GM19023 (cell line): ENCODE measurements at regions not wholly inside any gene's neighbourhood (a gene's known extent, or its start where the extent isn't known, plus 50 kb on each side); places are given as distances from the start of the nearest gene placed in this dataset.
A peak's percentile ranks its signal among the peaks of the same experiment; 100 is the strongest.
"Not testable (repeated sequence)": the region's sequence is repeated elsewhere in the genome, so short reads cannot be mapped to it uniquely, and the experiment has no call there.

Source experiments
- ATAC-seq: cut with Tn5 transposase; IDR thresholded peaks from one replicate; pipeline ENCODE4 v1.9.1; 2021; ENCODE audit warnings: mild to moderate bottlenecking, moderate library complexity; ENCODE audit not compliant: unreplicated experiment

DNA sequence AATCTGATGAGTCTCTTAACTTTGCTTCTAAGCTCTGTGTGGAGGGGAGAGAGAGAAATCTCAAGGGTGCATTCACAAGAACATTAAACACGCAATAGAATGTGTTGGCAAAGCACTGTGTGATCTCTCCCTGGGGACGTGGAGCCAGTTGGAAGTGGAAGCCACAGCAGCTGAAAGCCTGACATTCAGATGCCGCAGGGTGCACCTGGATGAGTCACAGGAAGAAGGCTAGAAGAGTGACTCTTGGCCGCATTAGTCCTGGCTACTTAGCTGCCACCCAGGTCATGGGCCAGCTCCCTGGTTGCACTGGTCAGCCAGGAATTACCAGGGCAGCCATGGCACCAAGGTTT is 186.9 kb downstream of the ADRA2C start:
- ATAC-seq: not testable (repeated sequence)

DNA sequence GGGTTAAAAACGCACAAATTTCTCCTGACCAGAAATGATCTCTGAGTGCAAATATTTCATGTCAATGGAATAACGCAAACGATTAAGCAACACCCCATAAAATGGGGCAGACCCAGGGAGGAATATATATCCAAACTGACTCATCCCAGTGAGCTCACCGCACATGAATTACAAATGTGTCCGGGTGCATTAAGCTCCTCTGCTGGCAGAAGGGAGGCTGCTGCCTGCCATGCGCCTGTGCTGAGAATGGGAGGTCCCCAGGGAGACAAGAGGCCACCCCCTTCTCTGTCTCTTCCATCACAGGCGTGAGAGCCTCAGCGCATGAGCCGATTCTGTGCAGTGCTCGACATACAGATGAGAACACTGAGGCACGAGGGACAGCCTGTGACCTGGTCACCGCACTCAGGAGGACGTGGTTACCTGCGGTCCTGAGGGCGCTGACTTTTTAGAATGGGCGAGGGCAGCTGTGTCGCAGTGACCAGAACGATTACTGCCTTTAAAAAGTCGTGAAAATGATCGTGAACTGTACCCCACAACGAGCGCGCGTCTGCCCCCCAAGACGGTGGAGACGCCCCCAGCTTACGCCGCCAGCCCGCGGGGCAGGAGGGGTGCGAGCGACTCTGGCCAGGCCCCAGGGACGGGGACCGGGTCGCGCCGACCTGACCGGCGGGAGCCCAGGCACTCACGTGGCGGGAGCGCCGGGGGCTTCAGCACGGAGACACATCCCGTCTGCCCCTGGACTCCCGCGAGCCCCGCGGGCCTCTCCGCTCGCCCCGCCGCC is 188.5 kb downstream of the ADRA2C start:
- peak; percentile 1 for ATAC-seq

DNA sequence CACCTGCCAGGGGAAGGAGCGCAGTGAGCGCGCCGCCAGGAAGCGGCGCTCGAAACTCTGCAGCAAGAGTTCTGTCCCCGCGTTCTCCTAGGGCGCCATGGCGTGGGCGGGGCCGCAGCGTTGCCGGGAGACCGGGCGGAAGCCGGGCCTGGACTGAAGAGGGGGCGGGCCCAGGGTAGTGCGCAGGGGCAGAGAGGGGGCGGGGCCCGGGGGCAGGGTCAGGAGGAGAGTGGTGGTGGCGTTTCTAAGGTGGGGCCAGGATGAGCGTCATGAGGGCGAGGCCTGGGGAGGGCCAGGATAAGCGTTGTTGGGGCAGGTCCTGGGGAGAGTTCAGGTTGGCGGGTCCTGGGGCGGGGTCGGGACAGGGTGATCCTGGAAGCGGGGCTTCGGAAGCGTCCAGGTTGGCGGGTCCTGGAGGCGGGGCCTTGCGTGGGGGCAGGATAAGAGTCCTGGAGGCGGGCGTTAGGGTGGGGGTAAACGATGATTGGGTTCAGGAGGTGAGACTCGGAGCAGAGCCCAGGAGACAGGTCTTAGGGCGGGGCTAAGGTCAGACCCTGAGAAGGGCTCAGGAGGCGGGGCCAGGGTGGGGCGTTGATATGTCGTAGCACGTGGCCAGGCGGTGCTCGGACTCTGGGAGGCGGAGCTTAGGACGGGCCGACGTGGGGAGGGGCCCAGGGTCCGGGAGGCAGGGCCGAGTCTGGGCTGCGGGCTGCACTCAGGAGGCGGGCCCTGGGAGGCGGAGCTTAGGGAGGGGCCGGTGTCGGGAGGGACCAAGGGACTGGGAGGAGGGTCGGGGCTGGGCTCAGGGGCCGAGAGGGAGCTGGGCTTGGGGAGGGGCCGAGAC is 189.4 kb downstream of the ADRA2C start:
- ATAC-seq: peak; percentile 99

DNA sequence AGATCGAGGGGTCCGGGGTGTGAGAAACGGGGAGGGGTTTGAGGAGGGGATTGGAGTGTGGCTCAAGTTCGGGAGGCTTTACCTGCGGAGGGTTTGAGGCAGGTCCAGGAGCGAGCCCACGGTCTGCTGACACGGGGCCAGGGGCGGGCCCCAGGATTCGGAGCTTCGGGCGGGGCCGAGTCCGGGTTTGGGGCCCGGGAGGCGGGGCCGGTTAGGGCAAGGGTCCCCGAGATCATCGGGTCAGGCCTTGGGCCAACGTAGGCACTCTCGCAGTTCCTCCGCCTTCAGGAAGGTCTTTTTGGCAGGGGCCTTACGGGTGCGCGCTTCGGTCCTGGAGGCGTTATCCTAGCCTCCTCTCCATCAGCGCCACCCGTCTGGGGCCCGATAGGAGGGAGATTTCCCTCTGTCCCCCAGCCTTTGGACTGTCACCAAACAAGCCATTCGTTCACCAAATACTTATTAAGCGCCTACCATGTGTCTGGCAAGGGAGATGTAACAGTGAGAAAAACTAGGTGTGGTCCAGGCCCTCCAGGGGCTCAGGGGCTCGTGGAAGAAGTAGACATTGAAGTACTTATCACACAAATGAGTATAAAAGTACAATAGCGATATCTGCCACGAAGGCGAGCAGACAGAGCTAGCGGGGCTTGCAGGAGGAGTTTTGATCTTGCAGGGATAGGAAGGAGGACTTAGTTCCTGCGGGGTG is 190.1 kb downstream of the ADRA2C start:
- ATAC-seq: not testable (repeated sequence)

DNA sequence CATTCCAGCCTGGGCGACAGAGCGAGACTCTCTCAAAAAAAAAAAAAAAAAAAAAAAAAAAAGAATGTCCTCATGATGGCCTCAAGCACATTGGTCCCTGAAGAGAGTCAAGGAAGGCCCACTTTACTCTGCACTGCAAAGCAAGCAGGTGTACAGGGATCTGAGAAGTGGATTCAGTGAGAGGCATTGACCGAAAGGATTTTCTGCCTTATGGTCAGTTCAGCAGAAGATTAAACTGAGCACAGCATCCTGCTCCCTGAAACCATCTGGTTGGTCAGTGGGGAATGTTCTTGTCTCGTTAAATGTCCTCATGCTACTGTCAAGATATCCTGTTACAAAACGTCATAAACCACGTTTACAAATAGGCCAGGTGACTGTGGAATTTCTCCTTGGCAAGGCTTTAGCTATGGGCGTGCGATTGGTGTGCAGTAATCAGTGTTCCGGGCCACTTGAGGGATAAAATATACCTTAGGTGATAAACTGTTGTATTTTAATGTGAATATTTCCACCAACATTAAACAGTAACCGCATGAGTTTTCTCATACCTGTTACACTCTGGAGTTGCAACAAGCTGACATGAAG is 195.0 kb downstream of the ADRA2C start:
- not testable (repeated sequence) for ATAC-seq

DNA sequence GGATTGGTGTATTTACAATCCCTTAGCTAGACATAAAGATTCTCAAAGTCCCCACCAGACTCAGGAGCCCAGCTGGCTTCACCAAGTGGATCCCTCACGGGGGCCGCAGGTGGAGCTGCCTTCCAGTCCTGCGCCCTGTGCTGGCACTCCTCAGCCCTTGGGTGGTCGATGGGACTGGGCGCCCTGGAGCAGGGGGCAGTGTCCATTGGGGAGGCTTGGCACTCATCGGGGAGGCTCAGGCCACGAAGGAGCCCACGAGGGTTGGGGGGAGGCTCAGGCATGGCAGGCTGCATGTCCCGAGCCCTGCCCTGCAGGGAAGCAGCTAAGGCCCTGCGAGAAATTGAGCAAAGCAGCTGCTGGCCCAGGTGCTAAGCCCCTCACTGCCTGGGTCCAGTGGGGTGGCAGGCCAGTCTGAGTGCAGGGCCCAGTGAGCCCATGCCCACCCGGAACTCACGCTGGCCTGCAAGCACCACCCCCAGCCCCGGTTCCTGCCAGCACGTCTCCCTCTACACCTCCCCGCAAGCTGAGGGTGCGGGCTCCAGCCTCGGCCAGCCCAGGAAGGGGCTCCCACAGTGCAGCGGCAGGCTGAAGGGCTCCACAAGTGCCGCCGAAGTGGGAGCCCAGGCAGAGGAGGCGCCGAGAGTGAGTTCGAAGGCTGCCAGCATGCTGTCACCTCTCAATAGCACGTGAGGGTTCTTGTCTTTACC is 198.5 kb downstream of the ADRA2C start:
- ATAC-seq: not testable (repeated sequence)

DNA sequence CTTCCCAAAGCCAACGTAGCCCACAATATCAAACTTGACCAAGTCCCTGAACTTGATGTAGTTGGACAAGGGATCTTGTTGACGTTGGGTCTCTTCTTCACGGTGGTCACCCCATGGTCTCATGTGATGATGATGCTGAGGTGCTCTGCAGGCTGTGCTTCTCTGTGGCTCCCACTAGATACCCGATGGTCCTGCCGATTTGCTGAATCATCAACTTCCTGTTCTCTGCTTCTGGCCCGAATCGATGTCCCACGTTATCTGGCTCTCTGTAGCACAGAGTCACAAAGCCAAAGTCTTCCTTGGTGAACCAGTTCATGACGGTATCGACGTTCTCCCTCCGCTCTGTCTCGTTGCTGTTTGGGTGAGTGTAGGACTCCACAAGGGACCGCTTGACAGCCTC is 201.0 kb downstream of the ADRA2C start:
- not testable (repeated sequence) for ATAC-seq

DNA sequence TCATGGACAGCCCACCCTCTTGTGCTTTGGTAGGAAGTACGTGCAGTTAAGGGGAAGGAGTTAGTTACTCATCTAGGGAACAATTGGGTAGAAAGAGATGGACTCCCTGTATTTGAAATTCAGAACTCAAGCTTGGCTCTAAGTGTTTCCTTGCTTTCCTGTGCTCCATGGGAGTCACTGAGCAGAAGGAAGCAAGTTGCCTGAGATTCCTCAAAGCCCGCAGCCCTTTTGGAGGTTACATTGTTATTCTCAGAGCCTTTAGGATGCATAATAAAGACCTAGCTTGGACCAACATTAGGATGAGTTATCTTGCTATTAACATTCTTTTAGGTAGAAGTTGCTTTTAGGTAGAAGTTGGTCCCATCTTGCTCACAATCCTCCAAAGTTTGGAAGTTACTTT is 206.4 kb downstream of the ADRA2C start:
- ATAC-seq: not testable (repeated sequence)

DNA sequence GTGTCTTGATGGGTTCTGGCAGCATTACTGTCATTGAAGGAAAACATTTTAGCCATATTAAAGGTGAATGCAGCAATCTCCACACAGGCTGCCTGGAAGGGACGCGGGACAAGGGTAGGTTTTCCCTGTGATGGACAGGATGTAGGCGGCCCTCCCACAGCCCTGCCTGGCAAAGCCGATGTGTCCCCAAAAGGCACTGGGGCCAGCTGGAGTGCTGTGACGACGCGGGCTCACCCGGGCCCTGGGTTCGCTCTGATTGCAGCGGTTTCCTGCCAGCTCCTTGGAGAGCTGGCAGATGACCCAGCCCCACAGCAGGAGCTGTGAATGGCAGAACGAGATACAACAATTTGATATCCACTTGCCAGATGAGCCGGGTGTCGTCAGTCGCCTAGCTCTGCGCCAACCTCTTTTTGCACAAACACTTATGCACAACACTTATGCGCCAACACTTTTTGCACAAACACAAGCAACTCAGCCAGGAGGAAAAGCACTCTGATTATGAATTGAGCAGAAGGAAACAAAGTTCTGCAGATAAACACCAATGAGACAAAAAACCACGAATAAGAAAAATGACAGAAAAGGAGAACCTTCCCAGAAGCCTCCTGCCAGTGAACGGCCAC is 207.5 kb downstream of the ADRA2C start:
- ATAC-seq: not testable (repeated sequence)

DNA sequence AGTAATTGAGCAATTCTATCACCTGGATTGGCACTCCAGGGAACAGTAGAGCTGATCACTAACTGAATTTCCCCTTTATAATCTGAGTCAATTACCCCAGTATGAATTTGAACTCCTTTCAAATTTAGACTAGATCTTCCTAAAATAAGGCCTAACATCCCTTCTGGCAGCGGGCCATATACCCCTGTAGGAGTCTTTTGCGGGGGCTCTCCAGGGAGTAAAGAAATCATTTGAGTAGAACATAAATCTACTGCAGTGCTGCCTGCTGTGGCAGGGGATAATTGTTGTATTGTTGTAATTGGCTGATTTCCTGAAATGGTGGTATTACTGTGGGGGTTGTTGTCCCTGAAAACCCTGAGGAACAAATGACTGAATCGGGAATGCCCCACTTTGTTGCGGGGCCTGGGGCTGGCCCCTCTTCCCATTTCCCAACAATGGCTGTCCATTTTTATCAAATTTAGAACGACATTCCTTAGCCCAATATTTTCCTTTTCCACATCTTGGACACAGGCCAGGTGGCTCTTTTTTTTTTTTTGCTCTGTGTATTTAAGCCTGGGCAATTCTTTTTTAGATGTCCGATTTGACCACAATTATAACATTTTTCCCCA is 217.4 kb downstream of the ADRA2C start:
- not testable (repeated sequence) for ATAC-seq

DNA sequence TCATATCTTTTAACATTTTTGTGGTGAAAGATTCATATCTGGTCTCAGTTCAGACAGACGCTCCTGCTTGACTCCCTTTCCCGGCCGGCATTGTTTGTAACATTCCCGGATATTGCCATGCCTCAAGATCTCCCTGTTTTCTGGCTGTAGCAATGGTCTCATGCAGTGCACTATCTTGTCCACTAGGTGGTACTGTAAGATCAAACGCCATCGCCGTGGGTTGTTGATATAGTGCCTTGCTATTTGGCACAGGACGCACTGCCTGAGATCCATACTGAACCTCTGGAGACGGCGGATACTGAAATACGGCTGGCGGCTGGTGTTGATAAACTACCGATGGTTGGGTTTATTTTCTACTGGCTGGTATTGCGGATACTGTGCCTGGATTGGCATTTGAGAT is 218.6 kb downstream of the ADRA2C start:
- not testable (repeated sequence) for ATAC-seq

DNA sequence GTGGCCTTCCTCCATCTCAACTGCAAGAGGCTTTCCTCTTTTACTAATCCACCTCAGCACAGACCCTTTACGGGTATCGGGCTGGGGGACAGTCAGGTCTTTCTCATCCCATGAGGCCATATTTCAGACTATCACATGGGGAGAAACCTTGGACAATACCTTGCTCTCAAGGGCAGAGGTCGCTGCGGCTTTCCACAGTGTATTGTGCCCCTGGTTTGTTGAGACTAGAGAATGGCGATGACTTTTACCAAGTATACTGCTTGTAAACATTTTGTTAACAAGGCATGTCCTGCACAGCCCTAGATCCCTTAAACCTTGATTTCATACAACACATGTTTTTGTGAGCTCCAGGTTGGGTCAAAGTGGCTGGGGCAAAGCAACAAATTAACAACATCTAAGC is 220.2 kb downstream of the ADRA2C start:
- ATAC-seq: not testable (repeated sequence)

DNA sequence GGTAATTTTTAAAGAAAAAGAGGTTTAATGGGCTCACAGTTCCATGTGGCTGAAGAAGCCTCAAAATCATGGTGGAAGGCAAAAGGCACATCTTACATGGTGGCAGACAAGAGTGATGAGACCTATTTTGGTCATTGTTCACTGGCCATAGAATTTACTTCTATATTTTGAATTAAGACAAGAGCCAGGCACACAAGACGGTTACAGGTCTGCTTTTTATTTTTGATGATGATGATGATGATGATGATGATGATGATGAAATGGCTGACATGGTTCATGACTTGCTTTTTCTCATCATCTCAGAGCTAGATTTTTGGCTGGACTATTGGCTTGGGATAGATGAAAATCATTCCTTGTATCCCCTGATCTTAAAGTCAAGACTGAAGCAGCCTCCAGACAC is 229.3 kb downstream of the OTOP1 start:
- not testable (repeated sequence) for ATAC-seq

DNA sequence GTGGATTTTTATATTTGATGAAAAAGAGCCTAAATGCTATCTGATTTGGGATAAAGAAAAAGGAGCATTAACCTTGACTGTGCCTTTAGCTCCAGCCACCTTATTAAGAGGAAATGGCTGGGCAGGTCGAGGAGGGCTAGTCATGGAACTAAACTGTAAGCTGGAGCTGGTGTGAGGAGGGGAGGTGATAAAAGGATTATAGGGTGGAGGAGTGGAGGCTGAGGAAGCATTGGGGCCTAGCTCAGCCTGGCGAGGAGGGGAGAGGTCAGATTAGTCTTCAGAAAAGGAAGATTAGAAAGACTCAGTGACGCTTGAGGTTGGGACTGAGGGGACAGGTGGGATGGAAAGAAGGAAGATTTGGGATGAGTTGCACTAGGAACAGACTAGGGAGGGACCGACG is 222.7 kb downstream of the OTOP1 start:
- ATAC-seq: not testable (repeated sequence)

DNA sequence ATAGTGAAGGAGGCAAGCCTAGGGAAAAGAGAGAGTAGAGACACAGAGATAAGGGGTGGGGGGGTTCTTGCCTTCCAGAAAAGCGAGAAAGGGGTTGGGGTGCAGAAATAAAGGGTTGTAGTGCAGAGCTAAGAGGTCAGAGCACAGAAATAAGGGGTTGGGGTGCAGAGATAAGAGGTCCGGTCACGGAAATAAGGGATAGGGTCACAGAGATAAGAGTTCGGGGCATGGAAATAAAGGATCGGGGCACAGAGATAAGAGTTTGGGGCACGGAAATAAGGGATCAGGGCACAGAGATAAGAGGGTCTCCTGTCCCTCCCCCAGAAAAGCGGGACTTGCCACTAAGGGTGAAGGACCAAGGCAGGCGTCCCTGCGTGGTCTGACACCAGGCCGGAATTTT is 222.0 kb downstream of the OTOP1 start:
- ATAC-seq: not testable (repeated sequence)

DNA sequence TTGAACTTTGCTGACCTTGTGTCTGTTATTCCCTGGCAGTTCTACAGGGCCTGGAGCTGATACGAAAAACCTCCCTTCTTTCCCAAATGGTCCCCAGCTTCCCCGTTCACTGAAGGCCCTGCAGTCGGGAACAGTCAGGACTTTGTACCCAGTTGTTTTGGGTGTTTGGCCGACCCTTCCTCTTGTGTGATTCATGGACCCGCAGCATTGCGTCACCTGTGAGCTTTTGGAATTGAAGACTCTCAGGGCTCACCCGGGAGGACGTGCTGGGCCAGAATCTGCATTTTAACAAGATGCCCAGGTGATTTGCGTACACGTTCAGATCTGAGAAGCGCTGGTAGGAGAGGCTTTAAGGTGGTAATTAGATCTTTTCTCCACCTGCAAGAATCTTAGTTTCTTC is 220.4 kb downstream of the OTOP1 start:
- not testable (repeated sequence) for ATAC-seq

DNA sequence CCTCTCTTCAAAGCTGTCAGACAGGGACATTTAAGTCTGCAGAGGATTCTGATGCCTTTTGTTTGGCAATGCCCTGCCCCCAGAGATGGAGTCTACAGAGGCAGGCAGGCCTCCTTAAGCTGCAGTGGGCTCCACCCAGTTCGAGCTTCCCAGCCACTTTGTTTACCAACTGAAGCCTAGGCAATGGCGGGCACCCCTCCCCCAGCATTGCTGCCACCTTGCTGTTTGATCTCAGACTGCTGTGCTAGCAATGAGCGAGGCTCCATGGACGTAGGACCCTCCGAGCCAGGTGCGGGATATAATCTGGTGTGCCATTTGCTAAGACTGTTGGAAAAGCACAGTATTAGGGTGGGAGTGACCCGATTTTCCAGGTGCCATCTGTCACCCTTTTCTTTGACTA is 207.7 kb downstream of the OTOP1 start:
- not testable (repeated sequence) for ATAC-seq

DNA sequence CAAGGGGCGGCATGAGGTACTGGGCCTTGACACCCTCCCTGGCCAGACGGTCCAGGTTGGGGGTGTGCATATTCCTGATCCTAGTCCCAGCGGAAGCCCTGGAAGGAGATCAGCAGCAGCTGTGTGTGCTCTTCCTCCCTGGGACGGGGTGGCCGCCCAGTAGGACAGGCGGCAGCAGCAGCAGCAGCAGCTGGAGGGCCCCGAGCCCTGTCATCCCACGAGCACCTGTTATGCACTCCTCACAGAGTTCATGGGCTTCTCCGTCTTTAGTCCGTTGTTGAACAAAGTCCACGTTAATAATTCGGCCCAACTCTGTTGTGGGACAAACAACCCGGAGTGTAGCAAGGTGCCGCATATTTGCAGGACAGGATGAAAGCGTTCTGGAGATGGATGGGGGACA is 205.6 kb downstream of the OTOP1 start:
- ATAC-seq: not testable (repeated sequence)

DNA sequence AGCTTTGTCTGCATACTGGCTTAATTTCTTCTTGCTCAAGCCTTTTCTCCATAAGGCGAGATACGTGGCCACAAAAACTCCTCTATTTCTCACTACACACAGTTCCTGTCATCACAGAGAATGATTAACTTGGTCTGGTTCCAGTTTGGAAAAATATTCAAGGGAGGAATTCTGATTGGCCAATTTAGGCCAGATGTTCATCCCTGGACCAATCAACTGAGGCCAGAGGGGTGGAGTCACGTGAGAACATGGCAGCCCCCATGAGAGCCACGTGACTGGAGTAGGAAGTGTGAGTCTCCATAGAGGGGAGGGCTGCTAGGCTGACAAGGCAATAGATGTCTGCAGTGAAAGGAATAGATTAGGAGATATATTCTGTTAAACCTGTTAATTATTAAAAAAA is 200.0 kb downstream of the OTOP1 start:
- not testable (repeated sequence) for ATAC-seq

DNA sequence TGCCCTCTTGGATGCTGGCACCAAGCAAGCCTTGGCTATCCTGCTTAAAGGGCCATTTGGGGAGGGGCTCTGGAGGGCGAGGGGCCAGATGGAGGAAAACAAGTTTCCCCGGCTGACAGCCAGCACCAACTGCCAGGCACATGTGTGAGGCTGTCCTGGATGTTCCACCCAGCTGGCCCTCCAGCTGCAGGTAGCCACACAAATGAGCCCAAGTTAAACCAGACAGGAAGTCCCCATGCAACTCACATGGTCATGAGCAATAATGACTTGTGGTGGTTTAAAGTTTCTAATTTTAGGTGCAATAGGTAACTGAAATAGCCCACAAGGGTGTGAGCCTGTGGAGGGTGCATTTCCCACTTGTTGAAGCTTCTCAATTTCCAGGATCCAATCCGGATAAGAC is 198.0 kb downstream of the OTOP1 start:
- not testable (repeated sequence) for ATAC-seq
